ENCODE measurements at regions not wholly inside any gene's neighbourhood (a gene's known extent, or its start where the extent isn't known, plus 50 kb on each side); places are given as distances from the start of the nearest gene placed in this dataset.

- WGBS, 2 donors: 67 to 79% methylated on average over 1 of the region's 1 CpG
- no peak overlapping the region for H3K4me3 ChIP-seq (ENCODE audit: low read depth, poor library complexity, severe bottlenecking)
- no peak for DNase-seq (ENCODE audit: low spot score in 2 of 2)
- TF ChIP-seq CTCF (IDR thresholded peaks at IDR 0.05) (no peak), POLR2A (IDR thresholded peaks at IDR 0.05) (no peak)
- intact Hi-C loops (cut with DNase I; ENCODE audit: low total_unique reads): no loop called here
These were observed 249.2 kb downstream of the IDS start for GRCh38 chrX:149255860-149256259.

- H3K4me3 ChIP-seq (ENCODE audit: low read depth, poor library complexity, severe bottlenecking): no peak overlapping the region
- 53 to 57% methylated on average over 3 of the region's 3 CpGs for WGBS, 2 donors
- no peak for DNase-seq (ENCODE audit: low spot score in 2 of 2)
- intact Hi-C loops (cut with DNase I; ENCODE audit: low total_unique reads): no loop called here
- TF ChIP-seq POLR2A (IDR thresholded peaks at IDR 0.05): no peak
- TF ChIP-seq CTCF (IDR thresholded peaks at IDR 0.05): no peak
These were observed 257.0 kb downstream of the IDS start for GRCh38 chrX:149248073-149248625.

- intact Hi-C loops (cut with DNase I; ENCODE audit: low total_unique reads): no loop called here
- 61 to 74% methylated on average over 2 of the region's 2 CpGs for WGBS, 2 donors
- H3K4me3 ChIP-seq (ENCODE audit: low read depth, poor library complexity, severe bottlenecking): no peak overlapping the region
- no peak for TF ChIP-seq CTCF (IDR thresholded peaks at IDR 0.05)
- TF ChIP-seq POLR2A (IDR thresholded peaks at IDR 0.05): no peak
- DNase-seq (ENCODE audit: low spot score in 2 of 2): no peak
These were observed 274.4 kb downstream of the IDS start for GRCh38 chrX:149230689-149231088.

GRCh38 chrX:149223854-149224253, 281.3 kb downstream of the IDS start:
- H3K4me3 ChIP-seq (ENCODE audit: low read depth, poor library complexity, severe bottlenecking): no peak overlapping the region
- intact Hi-C loops (cut with DNase I; ENCODE audit: low total_unique reads): no loop called here
- 63 to 86% methylated on average over 2 of the region's 2 CpGs for WGBS, 2 donors
- TF ChIP-seq CTCF (IDR thresholded peaks at IDR 0.05): no peak
- no peak for TF ChIP-seq POLR2A (IDR thresholded peaks at IDR 0.05)
- no peak for DNase-seq (ENCODE audit: low spot score in 2 of 2)

- intact Hi-C loops (cut with DNase I; ENCODE audit: low total_unique reads): no loop called here
- no peak for TF ChIP-seq POLR2A (IDR thresholded peaks at IDR 0.05)
- no peak for TF ChIP-seq CTCF (IDR thresholded peaks at IDR 0.05)
- no peak for DNase-seq (ENCODE audit: low spot score in 2 of 2)
- WGBS, 2 donors: 36 to 45% methylated on average over 1 of the region's 1 CpG
- H3K4me3 ChIP-seq (ENCODE audit: low read depth, poor library complexity, severe bottlenecking): no peak overlapping the region
These were observed 283.1 kb downstream of the IDS start for GRCh38 chrX:149222040-149222439.

GRCh38 chrX:149221230-149221629, 283.9 kb downstream of the IDS start:
- H3K4me3 ChIP-seq (ENCODE audit: low read depth, poor library complexity, severe bottlenecking): no peak overlapping the region
- 18 to 21% methylated on average over 6 of the region's 6 CpGs for WGBS, 2 donors
- intact Hi-C loops (cut with DNase I; ENCODE audit: low total_unique reads): no loop called here
- TF ChIP-seq CTCF (IDR thresholded peaks at IDR 0.05) (no peak), POLR2A (IDR thresholded peaks at IDR 0.05) (no peak)
- no peak for DNase-seq (ENCODE audit: low spot score in 2 of 2)
